ENCODE measurements at regions not wholly inside any gene's neighbourhood (a gene's known extent, or its start where the extent isn't known, plus 50 kb on each side); places are given as distances from the start of the nearest gene placed in this dataset.

- Histone ChIP-seq H3K9me1 (replicated peaks; ENCODE audit: control insufficient read depth, extremely low read depth, insufficient read depth, low read length) (no peaks in the 10 kb centered on the region), H3K79me2 (ENCODE audit: control insufficient read depth, insufficient read depth, low read length) (no peaks in the 10 kb centered on the region), H3K9me3 (replicated peaks; ENCODE audit: control insufficient read depth, insufficient read depth, low read length) (no peaks in the 10 kb centered on the region), H3K4me1 (ENCODE audit: control insufficient read depth, extremely low read depth, insufficient read depth, low read length) (no peaks in the 10 kb centered on the region), H3K27ac (ENCODE audit: insufficient read depth, low read depth, low read length) (no peak overlapping the region), H3K4me3 (replicated peaks in 1 of 3; ENCODE audit: insufficient read depth in 1 of 3, low read depth in 1 of 3, low read length in 3 of 3) (no peak overlapping the region), H3K27me3 (ENCODE audit: control insufficient read depth in 2 of 2, insufficient read depth in 2 of 2, low read length in 2 of 2) (peaks cover 3 to 6% of the 10 kb centered on the region in 2 experiments), H2AFZ (ENCODE audit: low read depth, low read length) (no peak overlapping the region), H3K36me3 (ENCODE audit: control insufficient read depth in 2 of 2, extremely low read depth in 1 of 2, insufficient read depth in 2 of 2, low read length in 2 of 2) (no peaks in the 10 kb centered on the region), H3K4me2 (ENCODE audit: insufficient read depth, low read length) (no peak overlapping the region), H4K20me1 (replicated peaks; ENCODE audit: control insufficient read depth, extremely low read depth, insufficient read depth, low read length) (no peaks in the 10 kb centered on the region), H3K9ac (replicated peaks; ENCODE audit: extremely low read depth, insufficient read depth, low read length) (no peak overlapping the region)
- intact Hi-C loops (cut with micrococcal nuclease): no loop called here
- dilution Hi-C loops (cut with MboI; ENCODE audit: extremely low pct_ligation_motif_present, low sequenced_read_pairs): no loop called here
- ChIA-PET POLR2A (no interaction called here), CTCF (interaction anchor here (1.4 kb wide), 1 partner anchor 9 kb away, joined by 8 read pairs; no protein-coding TSS in a partner anchor)
- BruUV-seq (replicated peaks): no TSS peak
- FAIRE-seq (no peak), DNase-seq (ENCODE audit: low read depth, low spot score) (no peak)
- TF ChIP-seq POLR2AphosphoS5 (IDR thresholded peaks at IDR 0.05; ENCODE audit: insufficient read depth, low read depth, low read length) (no peak), GATA2 (IDR thresholded peaks at IDR 0.05; ENCODE audit: insufficient read depth, insufficient read length, low read depth, low read length) (no peak), FOS (IDR thresholded peaks at IDR 0.05; ENCODE audit: borderline replicate concordance, insufficient read depth, low read length) (no peak), EZH2 (IDR thresholded peaks at IDR 0.05; ENCODE audit: borderline replicate concordance, low read depth, low read length, severe bottlenecking) (no peak), JUN (IDR thresholded peaks at IDR 0.05; ENCODE audit: borderline replicate concordance, insufficient read depth, insufficient read length, low read depth) (no peak)
- TF ChIP-seq, protein P1, sequence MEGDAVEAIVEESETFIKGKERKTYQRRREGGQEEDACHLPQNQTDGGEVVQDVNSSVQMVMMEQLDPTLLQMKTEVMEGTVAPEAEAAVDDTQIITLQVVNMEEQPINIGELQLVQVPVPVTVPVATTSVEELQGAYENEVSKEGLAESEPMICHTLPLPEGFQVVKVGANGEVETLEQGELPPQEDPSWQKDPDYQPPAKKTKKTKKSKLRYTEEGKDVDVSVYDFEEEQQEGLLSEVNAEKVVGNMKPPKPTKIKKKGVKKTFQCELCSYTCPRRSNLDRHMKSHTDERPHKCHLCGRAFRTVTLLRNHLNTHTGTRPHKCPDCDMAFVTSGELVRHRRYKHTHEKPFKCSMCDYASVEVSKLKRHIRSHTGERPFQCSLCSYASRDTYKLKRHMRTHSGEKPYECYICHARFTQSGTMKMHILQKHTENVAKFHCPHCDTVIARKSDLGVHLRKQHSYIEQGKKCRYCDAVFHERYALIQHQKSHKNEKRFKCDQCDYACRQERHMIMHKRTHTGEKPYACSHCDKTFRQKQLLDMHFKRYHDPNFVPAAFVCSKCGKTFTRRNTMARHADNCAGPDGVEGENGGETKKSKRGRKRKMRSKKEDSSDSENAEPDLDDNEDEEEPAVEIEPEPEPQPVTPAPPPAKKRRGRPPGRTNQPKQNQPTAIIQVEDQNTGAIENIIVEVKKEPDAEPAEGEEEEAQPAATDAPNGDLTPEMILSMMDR (IDR thresholded peaks at IDR 0.05; ENCODE audit: extremely low read depth in 1 of 2, insufficient read depth in 1 of 2, low read depth in 1 of 2, low read length in 2 of 2): no peak
- TF ChIP-seq, protein P2, sequence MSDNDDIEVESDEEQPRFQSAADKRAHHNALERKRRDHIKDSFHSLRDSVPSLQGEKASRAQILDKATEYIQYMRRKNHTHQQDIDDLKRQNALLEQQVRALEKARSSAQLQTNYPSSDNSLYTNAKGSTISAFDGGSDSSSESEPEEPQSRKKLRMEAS (IDR thresholded peaks at IDR 0.05; ENCODE audit: insufficient read depth, insufficient read length): no peak
Measured at GRCh38 chr2:198287706-198288105, 483.3 kb downstream of the PLCL1 start.
